ENCODE measurements at regions not wholly inside any gene's neighbourhood (a gene's known extent, or its start where the extent isn't known, plus 50 kb on each side); places are given as distances from the start of the nearest gene placed in this dataset.

- Histone ChIP-seq H3K36me3 (no peaks in the 10 kb centered on the region), H3K27me3 (no peaks in the 10 kb centered on the region), H3K4me1 (peaks cover 0 to 20% (median 6%) of the 10 kb centered on the region in 4 donors), H3K9me3 (no peaks in the 10 kb centered on the region), H3K27ac (no peak overlapping the region), H3K4me3 (no peak overlapping the region)
- no peak for TF ChIP-seq POLR2AphosphoS5 (IDR thresholded peaks at IDR 0.05)
- TF ChIP-seq, protein P1, sequence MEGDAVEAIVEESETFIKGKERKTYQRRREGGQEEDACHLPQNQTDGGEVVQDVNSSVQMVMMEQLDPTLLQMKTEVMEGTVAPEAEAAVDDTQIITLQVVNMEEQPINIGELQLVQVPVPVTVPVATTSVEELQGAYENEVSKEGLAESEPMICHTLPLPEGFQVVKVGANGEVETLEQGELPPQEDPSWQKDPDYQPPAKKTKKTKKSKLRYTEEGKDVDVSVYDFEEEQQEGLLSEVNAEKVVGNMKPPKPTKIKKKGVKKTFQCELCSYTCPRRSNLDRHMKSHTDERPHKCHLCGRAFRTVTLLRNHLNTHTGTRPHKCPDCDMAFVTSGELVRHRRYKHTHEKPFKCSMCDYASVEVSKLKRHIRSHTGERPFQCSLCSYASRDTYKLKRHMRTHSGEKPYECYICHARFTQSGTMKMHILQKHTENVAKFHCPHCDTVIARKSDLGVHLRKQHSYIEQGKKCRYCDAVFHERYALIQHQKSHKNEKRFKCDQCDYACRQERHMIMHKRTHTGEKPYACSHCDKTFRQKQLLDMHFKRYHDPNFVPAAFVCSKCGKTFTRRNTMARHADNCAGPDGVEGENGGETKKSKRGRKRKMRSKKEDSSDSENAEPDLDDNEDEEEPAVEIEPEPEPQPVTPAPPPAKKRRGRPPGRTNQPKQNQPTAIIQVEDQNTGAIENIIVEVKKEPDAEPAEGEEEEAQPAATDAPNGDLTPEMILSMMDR (IDR thresholded peaks at IDR 0.05) = no peak
- no peak for TF ChIP-seq EP300 (IDR thresholded peaks at IDR 0.05)
- TF ChIP-seq POLR2A (IDR thresholded peaks at IDR 0.05) = no peak
- intact Hi-C loops (cut with DNase I; ENCODE audit: low total_unique reads) = no loop called here
- no peak for DNase-seq
- 80 to 84% (median 81%) methylated on average over 3 of the region's 3 CpGs for WGBS, 5 donors
Measured at GRCh38 chr3:56914646-56915045, 112.9 kb upstream of the ARHGEF3 start.

DNA sequence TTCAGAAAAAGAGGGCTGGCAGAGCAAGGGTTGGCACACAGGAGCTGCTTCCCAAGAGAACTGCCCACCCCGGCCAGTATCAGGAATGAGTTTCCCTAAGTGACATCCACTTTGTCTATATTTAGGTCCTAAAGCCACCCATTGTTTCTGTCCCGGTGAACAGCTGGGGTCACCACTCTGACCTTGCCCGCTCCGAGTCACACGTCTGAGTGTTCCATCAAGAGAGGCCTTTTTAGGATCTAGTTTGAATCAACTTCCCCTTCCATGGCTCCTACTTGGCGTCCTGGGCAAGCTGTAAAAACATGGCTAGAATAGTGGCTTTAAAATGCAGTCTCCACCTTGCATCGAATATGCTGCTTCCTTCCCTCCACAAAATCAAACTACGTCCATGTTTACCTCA, 109.6 kb upstream of the ARHGEF3 start:
- WGBS, 5 donors = 70 to 85% (median 83%) methylated on average over 8 of the region's 8 CpGs
- DNase-seq = no peak
- Histone ChIP-seq H3K27me3 (no peaks in the 10 kb centered on the region), H3K27ac (no peak overlapping the region), H3K36me3 (no peaks in the 10 kb centered on the region), H3K4me1 (no peaks in the 10 kb centered on the region), H3K9me3 (no peaks in the 10 kb centered on the region), H3K4me3 (no peak overlapping the region)
- intact Hi-C loops (cut with DNase I; ENCODE audit: low total_unique reads) = no loop called here
- TF ChIP-seq POLR2A (IDR thresholded peaks at IDR 0.05) (no peak), EP300 (IDR thresholded peaks at IDR 0.05) (no peak), POLR2AphosphoS5 (IDR thresholded peaks at IDR 0.05) (no peak)
- TF ChIP-seq, protein P1 (IDR thresholded peaks at IDR 0.05) = no peak

- 87 to 92% (median 88%) methylated on average over 6 of the region's 6 CpGs for WGBS, 5 donors
- intact Hi-C loops (cut with DNase I; ENCODE audit: low total_unique reads) = no loop called here
Measured at GRCh38 chr3:56909349-56909748, 107.6 kb upstream of the ARHGEF3 start.

DNA sequence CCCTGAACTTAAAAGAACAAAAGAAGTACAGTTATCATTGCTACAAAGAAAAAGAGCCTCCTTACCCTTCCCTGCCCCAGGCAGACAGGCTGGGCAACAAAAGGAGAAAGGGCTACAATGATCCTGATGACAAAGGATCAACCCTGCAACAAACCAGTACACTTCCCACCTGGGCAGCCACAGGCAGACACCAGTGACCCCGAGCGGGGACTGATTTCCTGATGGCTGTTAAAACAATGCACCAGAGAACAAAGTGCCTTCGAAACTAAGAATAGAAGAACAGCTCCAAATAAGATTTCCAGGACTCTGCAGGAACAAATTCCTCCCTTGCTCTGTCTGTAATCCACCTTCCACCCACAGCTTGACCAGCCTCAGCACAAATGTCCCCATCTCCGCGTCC, 106.3 kb upstream of the ARHGEF3 start:
- WGBS, 5 donors = 84 to 92% (median 86%) methylated on average over 5 of the region's 5 CpGs
- Histone ChIP-seq H3K27me3 (no peaks in the 10 kb centered on the region), H3K4me3 (no peak overlapping the region), H3K9me3 (no peaks in the 10 kb centered on the region), H3K4me1 (peaks cover 0 to 13% (median 0%) of the 10 kb centered on the region in 4 donors), H3K36me3 (no peaks in the 10 kb centered on the region), H3K27ac (no peak overlapping the region)
- intact Hi-C loops (cut with DNase I; ENCODE audit: low total_unique reads) = no loop called here
- TF ChIP-seq, protein P1 (IDR thresholded peaks at IDR 0.05) = no peak
- TF ChIP-seq POLR2A (IDR thresholded peaks at IDR 0.05) (no peak), POLR2AphosphoS5 (IDR thresholded peaks at IDR 0.05) (no peak)
- no peak for DNase-seq

More at GRCh38 chr3:56909349-56909748, 107.6 kb upstream of the ARHGEF3 start:
- no peak for TF ChIP-seq POLR2A (IDR thresholded peaks at IDR 0.05)
- TF ChIP-seq EP300 (IDR thresholded peaks at IDR 0.05) = no peak
- TF ChIP-seq, protein P1 (IDR thresholded peaks at IDR 0.05) = no peak
- no peaks in the 10 kb centered on the region for H3K9me3 ChIP-seq
- H3K4me1 ChIP-seq = peaks cover 0 to 13% (median 0%) of the 10 kb centered on the region in 4 donors
- no peak overlapping the region for H3K4me3 ChIP-seq
- H3K27ac ChIP-seq = no peak overlapping the region
- DNase-seq = no peak
- H3K27me3 ChIP-seq = no peaks in the 10 kb centered on the region
- H3K36me3 ChIP-seq = no peaks in the 10 kb centered on the region

Measured in stomach (tissue), 8 donors.